Endothelial cell of umbilical vein (primary cell): ENCODE measurements at regions not wholly inside any gene's neighbourhood (a gene's known extent, or its start where the extent isn't known, plus 50 kb on each side); places are given as distances from the start of the nearest gene placed in this dataset.

ENCODE experiments used
- CTCF ChIP-seq, 2 donors: IDR thresholded peaks; 1 replicate in 1 of 2; 2 replicates in 1 of 2; pipeline ENCODE4 v1.5.1; 2011; ENCODE audit warnings: low read length in 2 of 2, mild to moderate bottlenecking in 2 of 2, moderate library complexity in 2 of 2, control low read depth in 1 of 2, inconsistent platforms in 1 of 2, low read depth in 1 of 2; ENCODE audit not compliant: insufficient read depth in 1 of 2; ENCODE audit errors: extremely low read depth in 1 of 2
- GATA2 ChIP-seq: IDR thresholded peaks from 2 replicates; pipeline ENCODE4 v1.7.0; 2011; ENCODE audit warnings: low read depth, mild to moderate bottlenecking, moderate library complexity, mixed read lengths, low read length; ENCODE audit not compliant: insufficient read length, insufficient read depth
- POLR2A ChIP-seq: IDR thresholded peaks from 2 replicates; pipeline ENCODE4 v1.6.1; 2012; ENCODE audit warnings: low read depth, mild to moderate bottlenecking, control low read depth, low read length
- POLR2AphosphoS5 ChIP-seq: IDR thresholded peaks from 2 replicates; pipeline ENCODE4 v1.6.1; 2012; ENCODE audit warnings: low read depth, mild to moderate bottlenecking, control low read depth, low read length, moderate library complexity; ENCODE audit not compliant: insufficient read depth

DNA sequence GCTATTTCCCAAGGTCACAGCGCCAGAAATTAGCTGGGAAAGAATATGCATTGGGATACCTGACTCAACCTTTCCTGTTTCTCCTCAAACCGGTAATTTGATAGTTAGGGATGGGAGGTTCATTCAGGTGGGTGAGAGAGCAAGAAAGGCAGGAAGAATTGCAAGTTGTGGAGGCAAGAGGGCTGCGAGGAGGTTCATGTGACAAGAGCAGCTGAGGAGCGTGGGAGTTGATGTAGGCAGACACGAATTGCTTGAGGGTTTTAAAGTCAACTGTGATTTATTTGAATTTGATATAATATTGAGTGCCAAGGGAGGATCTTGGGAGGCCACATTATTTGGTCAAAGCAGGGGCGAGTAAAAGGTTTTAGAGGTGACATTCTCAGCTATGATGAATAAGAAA, 329.0 kb downstream of the STIM2 start:
- no peak for TF ChIP-seq GATA2
- TF ChIP-seq CTCF (IDR thresholded peaks at IDR 0.05; ENCODE audit: extremely low read depth in 1 of 2, insufficient read depth in 1 of 2, low read depth in 1 of 2, low read length in 2 of 2), result no peak
- TF ChIP-seq POLR2AphosphoS5, result no peak
- no peak for TF ChIP-seq POLR2A
